ENCODE measurements at regions not wholly inside any gene's neighbourhood (a gene's known extent, or its start where the extent isn't known, plus 50 kb on each side); places are given as distances from the start of the nearest gene placed in this dataset.

DNA sequence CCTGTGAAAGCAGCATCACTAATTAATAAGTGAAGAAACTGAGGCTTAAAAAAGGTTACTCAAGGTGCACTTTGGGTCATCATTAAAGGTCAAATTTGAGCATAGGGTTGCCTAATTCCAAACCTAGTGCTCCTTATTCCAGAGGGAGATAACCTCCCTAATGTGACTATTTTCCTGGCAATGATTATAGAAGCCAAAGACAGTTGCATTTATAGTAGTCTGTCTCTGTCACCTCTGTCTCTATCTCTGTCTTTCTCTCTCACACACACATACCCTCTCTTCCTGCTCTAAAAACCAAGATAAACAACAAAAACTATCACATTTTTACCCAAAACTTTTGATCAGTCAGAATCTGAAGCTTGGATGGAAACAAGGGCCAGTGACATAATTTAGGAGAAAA lies 172.0 kb upstream of the LMCD1 start:
- TF ChIP-seq EZH2phosphoT487 (IDR thresholded peaks at IDR 0.05; ENCODE audit: low read depth, severe bottlenecking, unreplicated experiment) (no peak), EZH2 (IDR thresholded peaks at IDR 0.05; ENCODE audit: borderline replicate concordance) (no peak)
- TF ChIP-seq, protein P1, sequence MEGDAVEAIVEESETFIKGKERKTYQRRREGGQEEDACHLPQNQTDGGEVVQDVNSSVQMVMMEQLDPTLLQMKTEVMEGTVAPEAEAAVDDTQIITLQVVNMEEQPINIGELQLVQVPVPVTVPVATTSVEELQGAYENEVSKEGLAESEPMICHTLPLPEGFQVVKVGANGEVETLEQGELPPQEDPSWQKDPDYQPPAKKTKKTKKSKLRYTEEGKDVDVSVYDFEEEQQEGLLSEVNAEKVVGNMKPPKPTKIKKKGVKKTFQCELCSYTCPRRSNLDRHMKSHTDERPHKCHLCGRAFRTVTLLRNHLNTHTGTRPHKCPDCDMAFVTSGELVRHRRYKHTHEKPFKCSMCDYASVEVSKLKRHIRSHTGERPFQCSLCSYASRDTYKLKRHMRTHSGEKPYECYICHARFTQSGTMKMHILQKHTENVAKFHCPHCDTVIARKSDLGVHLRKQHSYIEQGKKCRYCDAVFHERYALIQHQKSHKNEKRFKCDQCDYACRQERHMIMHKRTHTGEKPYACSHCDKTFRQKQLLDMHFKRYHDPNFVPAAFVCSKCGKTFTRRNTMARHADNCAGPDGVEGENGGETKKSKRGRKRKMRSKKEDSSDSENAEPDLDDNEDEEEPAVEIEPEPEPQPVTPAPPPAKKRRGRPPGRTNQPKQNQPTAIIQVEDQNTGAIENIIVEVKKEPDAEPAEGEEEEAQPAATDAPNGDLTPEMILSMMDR (IDR thresholded peaks at IDR 0.05; ENCODE audit: poor library complexity): no peak
- no peak overlapping the region for H3K4me2 ChIP-seq
- no peaks in the 10 kb centered on the region for H3K27me3 ChIP-seq
- H2AFZ ChIP-seq: no peak overlapping the region
- DNase-seq (ENCODE audit: low spot score): no peak
- no peaks in the 10 kb centered on the region for H3K79me2 ChIP-seq
- no peaks in the 10 kb centered on the region for H3K9me3 ChIP-seq (ENCODE audit: low read depth)
- no peaks in the 10 kb centered on the region for H4K20me1 ChIP-seq (ENCODE audit: insufficient read depth, poor library complexity, severe bottlenecking)
- H3K27ac ChIP-seq: no peak overlapping the region
- H3K4me1 ChIP-seq (ENCODE audit: insufficient read depth): no peaks in the 10 kb centered on the region
- H3K36me3 ChIP-seq (replicated peaks; ENCODE audit: insufficient read depth, low read depth): no peaks in the 10 kb centered on the region
- no peaks in the 10 kb centered on the region for H3K9me2 ChIP-seq (replicated peaks; ENCODE audit: insufficient read depth)
- H3K4me3 ChIP-seq: no peak overlapping the region

DNA sequence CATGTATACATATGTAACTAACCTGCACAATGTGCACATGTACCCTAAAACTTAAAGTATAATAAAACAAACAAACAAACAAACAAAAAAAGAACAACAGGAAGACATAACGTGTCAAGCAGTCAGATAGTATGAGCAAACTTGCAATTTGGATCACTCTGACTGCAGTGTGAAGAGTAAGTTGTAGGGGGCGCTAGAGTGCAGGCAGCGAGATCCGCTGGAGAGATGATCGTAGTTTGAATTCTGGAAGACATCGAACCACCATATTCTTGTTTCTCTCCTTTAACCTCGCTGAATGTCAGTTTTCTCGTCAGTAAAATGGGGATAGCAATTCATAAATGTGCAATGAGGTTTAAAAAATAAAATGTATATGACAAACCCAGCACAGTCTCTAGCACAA lies 165.2 kb upstream of the LMCD1 start:
- Histone ChIP-seq H3K36me3 (replicated peaks; ENCODE audit: insufficient read depth, low read depth) (no peaks in the 10 kb centered on the region), H3K9me3 (ENCODE audit: low read depth) (no peaks in the 10 kb centered on the region), H3K4me3 (no peak overlapping the region), H3K27ac (no peak overlapping the region), H4K20me1 (ENCODE audit: insufficient read depth, poor library complexity, severe bottlenecking) (no peaks in the 10 kb centered on the region), H3K79me2 (no peaks in the 10 kb centered on the region), H3K9me2 (replicated peaks; ENCODE audit: insufficient read depth) (no peaks in the 10 kb centered on the region), H3K4me2 (no peak overlapping the region), H3K27me3 (no peaks in the 10 kb centered on the region), H2AFZ (no peak overlapping the region), H3K4me1 (ENCODE audit: insufficient read depth) (no peaks in the 10 kb centered on the region)
- TF ChIP-seq EZH2 (IDR thresholded peaks at IDR 0.05; ENCODE audit: borderline replicate concordance): no peak
- TF ChIP-seq, protein P1 (IDR thresholded peaks at IDR 0.05; ENCODE audit: poor library complexity): no peak
- TF ChIP-seq EZH2phosphoT487 (IDR thresholded peaks at IDR 0.05; ENCODE audit: low read depth, severe bottlenecking, unreplicated experiment): no peak
- WGBS (ENCODE audit: low lambda C conversion rate, missing lambda C conversion rate): 78% methylated on average over 8 of the region's 8 CpGs
- DNase-seq (ENCODE audit: low spot score): no peak

DNA sequence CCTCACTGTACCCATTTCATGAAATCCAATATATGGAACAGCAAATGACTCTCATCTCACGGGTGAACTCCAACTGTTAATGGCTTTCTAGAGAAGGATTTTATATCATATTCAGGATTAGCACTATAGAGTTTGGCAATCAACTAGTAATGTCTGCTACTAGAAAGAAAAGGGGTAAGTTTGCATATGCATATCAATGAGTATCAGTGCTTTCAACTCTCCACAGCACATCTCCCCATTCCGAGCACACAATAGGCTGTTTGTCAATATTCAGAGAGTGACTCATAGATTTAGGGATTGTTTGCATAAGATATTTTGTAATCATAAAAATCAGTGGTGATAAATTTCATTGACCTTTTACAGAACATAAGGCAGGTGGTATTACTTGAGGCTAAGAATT lies 163.2 kb upstream of the LMCD1 start:
- Histone ChIP-seq H3K36me3 (replicated peaks; ENCODE audit: insufficient read depth, low read depth) (no peaks in the 10 kb centered on the region), H4K20me1 (ENCODE audit: insufficient read depth, poor library complexity, severe bottlenecking) (no peaks in the 10 kb centered on the region), H3K27me3 (no peaks in the 10 kb centered on the region), H3K4me2 (no peak overlapping the region), H3K27ac (no peak overlapping the region), H3K79me2 (no peaks in the 10 kb centered on the region), H2AFZ (no peak overlapping the region), H3K9me3 (ENCODE audit: low read depth) (no peaks in the 10 kb centered on the region), H3K4me3 (no peak overlapping the region), H3K4me1 (ENCODE audit: insufficient read depth) (no peaks in the 10 kb centered on the region), H3K9me2 (replicated peaks; ENCODE audit: insufficient read depth) (no peaks in the 10 kb centered on the region)
- WGBS (ENCODE audit: low lambda C conversion rate, missing lambda C conversion rate): 81% methylated on average over 2 of the region's 2 CpGs
- DNase-seq (ENCODE audit: low spot score): no peak
- TF ChIP-seq EZH2phosphoT487 (IDR thresholded peaks at IDR 0.05; ENCODE audit: low read depth, severe bottlenecking, unreplicated experiment) (no peak), EZH2 (IDR thresholded peaks at IDR 0.05; ENCODE audit: borderline replicate concordance) (no peak)
- TF ChIP-seq, protein P1 (IDR thresholded peaks at IDR 0.05; ENCODE audit: poor library complexity): no peak

DNA sequence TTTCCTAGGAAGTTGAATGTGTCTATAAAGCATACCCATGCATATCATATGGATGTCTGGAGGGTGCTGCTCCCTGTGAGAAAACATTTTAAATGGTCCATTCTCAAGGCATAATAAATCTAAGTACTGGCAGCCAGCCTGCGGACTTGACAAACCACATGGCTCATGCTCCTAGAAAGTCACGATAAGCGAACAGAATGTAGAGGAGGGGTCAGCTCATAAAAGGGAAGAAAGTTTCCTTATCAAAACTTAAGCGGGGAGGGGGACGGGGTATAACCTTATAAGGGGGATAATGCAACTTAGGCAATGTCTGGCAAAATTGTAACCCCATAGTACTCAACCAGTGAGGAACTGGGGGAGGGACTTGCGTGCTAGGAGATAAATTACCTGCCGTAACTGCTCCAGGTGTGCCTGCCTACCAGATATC lies 159.8 kb upstream of the LMCD1 start:
- H3K9me3 ChIP-seq (ENCODE audit: low read depth): no peaks in the 10 kb centered on the region
- no peaks in the 10 kb centered on the region for H3K9me2 ChIP-seq (replicated peaks; ENCODE audit: insufficient read depth)
- no peaks in the 10 kb centered on the region for H3K27me3 ChIP-seq
- H3K79me2 ChIP-seq: no peaks in the 10 kb centered on the region
- no peaks in the 10 kb centered on the region for H4K20me1 ChIP-seq (ENCODE audit: insufficient read depth, poor library complexity, severe bottlenecking)
- WGBS (ENCODE audit: low lambda C conversion rate, missing lambda C conversion rate): 49% methylated on average over 7 of the region's 7 CpGs
- no peak overlapping the region for H2AFZ ChIP-seq
- H3K4me1 ChIP-seq (ENCODE audit: insufficient read depth): no peaks in the 10 kb centered on the region
- no peak overlapping the region for H3K27ac ChIP-seq
- no peak overlapping the region for H3K4me3 ChIP-seq
- TF ChIP-seq EZH2phosphoT487 (IDR thresholded peaks at IDR 0.05; ENCODE audit: low read depth, severe bottlenecking, unreplicated experiment): no peak
- no peak for TF ChIP-seq EZH2 (IDR thresholded peaks at IDR 0.05; ENCODE audit: borderline replicate concordance)
- TF ChIP-seq, protein P1 (IDR thresholded peaks at IDR 0.05; ENCODE audit: poor library complexity): no peak
- no peak overlapping the region for H3K4me2 ChIP-seq
- H3K36me3 ChIP-seq (replicated peaks; ENCODE audit: insufficient read depth, low read depth): no peaks in the 10 kb centered on the region
- DNase-seq (ENCODE audit: low spot score): no peak
